Spleen (tissue), 7 donors: ENCODE measurements at regions not wholly inside any gene's neighbourhood (a gene's known extent, or its start where the extent isn't known, plus 50 kb on each side); places are given as distances from the start of the nearest gene placed in this dataset.

Source experiments
- POLR2A ChIP-seq, 3 donors: fragments of 450-650 bp; IDR thresholded peaks; one replicate each; pipeline ENCODE4 v1.5.1; 2017; ENCODE audit warnings: antibody characterized with exemption in 3 of 3, mild to moderate bottlenecking in 1 of 3
- POLR2AphosphoS5 ChIP-seq, 3 donors: sonication (generic); formaldehyde crosslinking; IDR thresholded peaks; one replicate each; pipeline ENCODE4 v1.5.1; 2017; ENCODE audit warnings: antibody characterized with exemption in 3 of 3
- TF ChIP-seq, protein P1 (sequence below), 11 experiments: fragments of 200-600 bp in 7 of 11; fragments of 450-650 bp in 4 of 11; sonication (generic) in 4 of 11; IDR thresholded peaks in 8 of 11; conservative IDR thresholded peaks in 3 of 11; 1 replicate in 7 of 11; 2 replicates in 4 of 11; pipeline versions ENCODE4 v1.4.0 to v1.8.0; 2016 to 2021; ENCODE audit warnings: antibody characterized with exemption in 11 of 11, inconsistent platforms in 4 of 11, mild to moderate bottlenecking in 1 of 11
- donor health status: DM: no; HTN: no; CAD: no; lungs with moderate emphysema.
- donor health status: DM: no; HTN: no; CAD: no.
- donor health status: DM: no; HTN: no; CAD: no.

DNA sequence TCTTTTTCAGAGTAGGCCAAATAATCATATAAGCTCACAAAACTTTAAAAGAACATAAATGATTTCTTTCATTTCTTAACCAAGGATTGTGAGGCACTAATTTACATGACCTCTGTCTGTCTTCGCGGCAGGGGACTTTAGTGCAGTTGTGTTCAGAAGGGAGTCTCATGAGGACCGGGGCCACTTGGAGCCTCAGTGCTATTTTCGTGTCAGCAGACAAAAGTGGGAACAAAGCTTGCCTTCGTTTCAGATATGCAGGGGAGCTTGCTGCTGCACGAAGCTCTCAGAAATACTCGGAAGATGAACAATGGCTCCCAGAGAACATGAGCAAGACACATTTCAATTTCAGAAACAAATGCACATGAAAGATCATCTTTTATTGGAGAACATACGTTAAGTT, 497.0 kb downstream of the CDH26 start:
- TF ChIP-seq, protein P1, sequence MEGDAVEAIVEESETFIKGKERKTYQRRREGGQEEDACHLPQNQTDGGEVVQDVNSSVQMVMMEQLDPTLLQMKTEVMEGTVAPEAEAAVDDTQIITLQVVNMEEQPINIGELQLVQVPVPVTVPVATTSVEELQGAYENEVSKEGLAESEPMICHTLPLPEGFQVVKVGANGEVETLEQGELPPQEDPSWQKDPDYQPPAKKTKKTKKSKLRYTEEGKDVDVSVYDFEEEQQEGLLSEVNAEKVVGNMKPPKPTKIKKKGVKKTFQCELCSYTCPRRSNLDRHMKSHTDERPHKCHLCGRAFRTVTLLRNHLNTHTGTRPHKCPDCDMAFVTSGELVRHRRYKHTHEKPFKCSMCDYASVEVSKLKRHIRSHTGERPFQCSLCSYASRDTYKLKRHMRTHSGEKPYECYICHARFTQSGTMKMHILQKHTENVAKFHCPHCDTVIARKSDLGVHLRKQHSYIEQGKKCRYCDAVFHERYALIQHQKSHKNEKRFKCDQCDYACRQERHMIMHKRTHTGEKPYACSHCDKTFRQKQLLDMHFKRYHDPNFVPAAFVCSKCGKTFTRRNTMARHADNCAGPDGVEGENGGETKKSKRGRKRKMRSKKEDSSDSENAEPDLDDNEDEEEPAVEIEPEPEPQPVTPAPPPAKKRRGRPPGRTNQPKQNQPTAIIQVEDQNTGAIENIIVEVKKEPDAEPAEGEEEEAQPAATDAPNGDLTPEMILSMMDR (IDR thresholded peaks at IDR 0.05 in 8 of 11, conservative IDR thresholded peaks at IDR 0.05 in 3 of 11) = no peak
- TF ChIP-seq POLR2A (IDR thresholded peaks at IDR 0.05) = no peak
- TF ChIP-seq POLR2AphosphoS5 (IDR thresholded peaks at IDR 0.05) = no peak
